ENCODE measurements at regions not wholly inside any gene's neighbourhood (a gene's known extent, or its start where the extent isn't known, plus 50 kb on each side); places are given as distances from the start of the nearest gene placed in this dataset.

DNA sequence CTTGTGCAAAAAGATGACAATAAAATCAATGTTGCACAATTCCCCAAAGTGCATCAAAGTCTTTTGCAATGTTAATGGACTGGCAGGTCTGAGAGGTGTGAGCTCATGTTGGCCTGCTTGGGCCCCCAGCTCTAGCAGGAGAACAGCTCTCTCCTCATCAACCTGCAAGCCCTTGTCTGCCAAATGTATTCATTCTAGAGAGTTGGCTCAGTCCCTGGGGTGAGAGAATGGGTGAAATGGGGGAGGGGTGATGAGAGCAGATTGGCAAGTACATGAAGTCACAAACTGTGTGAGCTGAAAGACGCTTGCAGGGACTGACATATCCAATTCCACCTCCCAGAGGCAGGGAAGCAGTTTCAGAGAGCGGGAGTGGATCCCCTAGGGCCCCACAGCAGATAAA, 465.1 kb upstream of the ZNF507 start:
- Histone ChIP-seq H2AFZ (no peak overlapping the region), H3K4me3 (no peak overlapping the region), H3K4me2 (no peak overlapping the region), H4K20me1 (ENCODE audit: insufficient read depth, poor library complexity, severe bottlenecking) (no peaks in the 10 kb centered on the region), H3K9me3 (ENCODE audit: low read depth) (no peaks in the 10 kb centered on the region), H3K27ac (no peak overlapping the region), H3K27me3 (no peaks in the 10 kb centered on the region), H3K9me2 (replicated peaks; ENCODE audit: insufficient read depth) (no peaks in the 10 kb centered on the region), H3K79me2 (no peaks in the 10 kb centered on the region), H3K36me3 (replicated peaks; ENCODE audit: insufficient read depth, low read depth) (no peaks in the 10 kb centered on the region), H3K4me1 (ENCODE audit: insufficient read depth) (no peaks in the 10 kb centered on the region)
- TF ChIP-seq EZH2 (IDR thresholded peaks at IDR 0.05; ENCODE audit: borderline replicate concordance) = no peak
- TF ChIP-seq EZH2phosphoT487 (IDR thresholded peaks at IDR 0.05; ENCODE audit: low read depth, severe bottlenecking, unreplicated experiment) = no peak
- TF ChIP-seq, protein P1, sequence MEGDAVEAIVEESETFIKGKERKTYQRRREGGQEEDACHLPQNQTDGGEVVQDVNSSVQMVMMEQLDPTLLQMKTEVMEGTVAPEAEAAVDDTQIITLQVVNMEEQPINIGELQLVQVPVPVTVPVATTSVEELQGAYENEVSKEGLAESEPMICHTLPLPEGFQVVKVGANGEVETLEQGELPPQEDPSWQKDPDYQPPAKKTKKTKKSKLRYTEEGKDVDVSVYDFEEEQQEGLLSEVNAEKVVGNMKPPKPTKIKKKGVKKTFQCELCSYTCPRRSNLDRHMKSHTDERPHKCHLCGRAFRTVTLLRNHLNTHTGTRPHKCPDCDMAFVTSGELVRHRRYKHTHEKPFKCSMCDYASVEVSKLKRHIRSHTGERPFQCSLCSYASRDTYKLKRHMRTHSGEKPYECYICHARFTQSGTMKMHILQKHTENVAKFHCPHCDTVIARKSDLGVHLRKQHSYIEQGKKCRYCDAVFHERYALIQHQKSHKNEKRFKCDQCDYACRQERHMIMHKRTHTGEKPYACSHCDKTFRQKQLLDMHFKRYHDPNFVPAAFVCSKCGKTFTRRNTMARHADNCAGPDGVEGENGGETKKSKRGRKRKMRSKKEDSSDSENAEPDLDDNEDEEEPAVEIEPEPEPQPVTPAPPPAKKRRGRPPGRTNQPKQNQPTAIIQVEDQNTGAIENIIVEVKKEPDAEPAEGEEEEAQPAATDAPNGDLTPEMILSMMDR (IDR thresholded peaks at IDR 0.05; ENCODE audit: poor library complexity) = no peak
- WGBS (ENCODE audit: low lambda C conversion rate, missing lambda C conversion rate) = 62% methylated on average over 2 of the region's 2 CpGs
- DNase-seq (ENCODE audit: low spot score) = no peak

- no peak overlapping the region for H3K4me3 ChIP-seq
- H3K4me1 ChIP-seq (ENCODE audit: insufficient read depth) = no peaks in the 10 kb centered on the region
- H2AFZ ChIP-seq = no peak overlapping the region
- H3K27me3 ChIP-seq = no peaks in the 10 kb centered on the region
- no peak overlapping the region for H3K4me2 ChIP-seq
- no peak for DNase-seq (ENCODE audit: low spot score)
- H3K36me3 ChIP-seq (replicated peaks; ENCODE audit: insufficient read depth, low read depth) = no peaks in the 10 kb centered on the region
- H4K20me1 ChIP-seq (ENCODE audit: insufficient read depth, poor library complexity, severe bottlenecking) = no peaks in the 10 kb centered on the region
- TF ChIP-seq, protein P1 (IDR thresholded peaks at IDR 0.05; ENCODE audit: poor library complexity) = no peak
- TF ChIP-seq EZH2 (IDR thresholded peaks at IDR 0.05; ENCODE audit: borderline replicate concordance) = no peak
- TF ChIP-seq EZH2phosphoT487 (IDR thresholded peaks at IDR 0.05; ENCODE audit: low read depth, severe bottlenecking, unreplicated experiment) = no peak
- no peaks in the 10 kb centered on the region for H3K9me2 ChIP-seq (replicated peaks; ENCODE audit: insufficient read depth)
- H3K79me2 ChIP-seq = no peaks in the 10 kb centered on the region
- no peak overlapping the region for H3K27ac ChIP-seq
- H3K9me3 ChIP-seq (ENCODE audit: low read depth) = no peaks in the 10 kb centered on the region
- WGBS (ENCODE audit: low lambda C conversion rate, missing lambda C conversion rate) = 93% methylated on average over 7 of the region's 7 CpGs
Measured at GRCh38 chr19:31881988-31882387, 463.4 kb upstream of the ZNF507 start.

DNA sequence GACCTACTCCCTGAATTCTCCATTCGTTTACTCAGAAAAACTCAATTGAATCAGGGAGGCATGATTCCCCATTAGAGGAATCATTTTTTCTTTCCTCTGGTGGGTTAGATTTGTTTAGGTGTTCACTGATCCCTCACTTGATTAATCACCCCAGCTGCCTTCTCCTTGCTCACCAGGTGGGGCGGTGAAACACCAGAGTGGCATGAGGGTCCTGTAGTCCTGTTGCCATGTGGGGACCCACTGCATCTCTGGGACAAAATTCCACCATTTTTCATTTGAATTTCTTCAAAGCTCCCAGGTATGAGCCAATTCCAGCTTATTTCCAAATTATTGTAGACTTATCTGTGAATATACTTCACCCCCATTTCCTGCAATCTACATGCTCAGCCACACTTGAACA, 462.7 kb upstream of the ZNF507 start:
- no peak overlapping the region for H2AFZ ChIP-seq
- H4K20me1 ChIP-seq (ENCODE audit: insufficient read depth, poor library complexity, severe bottlenecking) = no peaks in the 10 kb centered on the region
- no peak for DNase-seq (ENCODE audit: low spot score)
- no peaks in the 10 kb centered on the region for H3K27me3 ChIP-seq
- H3K9me3 ChIP-seq (ENCODE audit: low read depth) = no peaks in the 10 kb centered on the region
- 98% methylated on average over 2 of the region's 2 CpGs for WGBS (ENCODE audit: low lambda C conversion rate, missing lambda C conversion rate)
- no peaks in the 10 kb centered on the region for H3K79me2 ChIP-seq
- H3K4me1 ChIP-seq (ENCODE audit: insufficient read depth) = no peaks in the 10 kb centered on the region
- no peak for TF ChIP-seq EZH2phosphoT487 (IDR thresholded peaks at IDR 0.05; ENCODE audit: low read depth, severe bottlenecking, unreplicated experiment)
- no peak overlapping the region for H3K4me2 ChIP-seq
- H3K36me3 ChIP-seq (replicated peaks; ENCODE audit: insufficient read depth, low read depth) = no peaks in the 10 kb centered on the region
- H3K27ac ChIP-seq = no peak overlapping the region
- H3K4me3 ChIP-seq = no peak overlapping the region
- H3K9me2 ChIP-seq (replicated peaks; ENCODE audit: insufficient read depth) = no peaks in the 10 kb centered on the region

DNA sequence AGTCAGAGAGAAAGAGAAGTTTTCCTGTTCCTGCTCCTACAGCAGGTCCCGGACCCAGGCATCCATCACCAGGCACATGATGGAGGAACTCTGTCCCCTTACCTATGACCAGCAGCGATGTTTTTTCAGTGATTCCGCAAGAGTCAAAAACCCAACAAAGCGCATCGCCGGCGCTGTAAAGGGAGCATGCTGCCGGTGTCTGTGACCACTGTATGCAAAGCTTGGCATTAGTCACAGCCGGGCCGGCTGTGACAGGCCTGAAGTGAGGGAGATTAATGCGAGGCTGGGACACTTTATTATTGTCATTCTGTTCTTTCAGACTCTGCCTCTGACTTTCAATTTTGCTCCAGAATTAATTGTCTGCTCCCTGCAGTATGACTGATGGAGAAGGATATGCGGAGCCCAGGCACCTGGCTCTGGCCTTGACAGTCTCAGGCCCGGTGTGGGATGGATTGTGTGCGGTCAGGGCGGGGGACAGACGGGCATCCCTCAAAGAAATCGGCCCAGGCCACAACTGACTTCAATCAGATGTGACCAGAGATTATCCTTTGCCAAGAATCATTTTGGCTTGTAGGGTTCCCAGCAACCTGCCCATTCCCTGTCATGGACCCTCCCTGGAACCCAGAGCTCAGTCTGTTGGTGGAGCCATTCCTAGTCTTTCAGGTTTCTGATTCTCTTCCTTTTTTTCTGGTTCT, 462.0 kb upstream of the ZNF507 start:
- Histone ChIP-seq H3K4me3 (no peak overlapping the region), H2AFZ (no peak overlapping the region), H3K9me2 (replicated peaks; ENCODE audit: insufficient read depth) (no peaks in the 10 kb centered on the region), H3K27ac (no peak overlapping the region), H3K9me3 (ENCODE audit: low read depth) (no peaks in the 10 kb centered on the region), H3K4me1 (ENCODE audit: insufficient read depth) (no peaks in the 10 kb centered on the region), H3K27me3 (no peaks in the 10 kb centered on the region), H4K20me1 (ENCODE audit: insufficient read depth, poor library complexity, severe bottlenecking) (no peaks in the 10 kb centered on the region), H3K4me2 (no peak overlapping the region), H3K36me3 (replicated peaks; ENCODE audit: insufficient read depth, low read depth) (no peaks in the 10 kb centered on the region), H3K79me2 (no peaks in the 10 kb centered on the region)
- 94% methylated on average over 17 of the region's 17 CpGs for WGBS (ENCODE audit: low lambda C conversion rate, missing lambda C conversion rate)
- DNase-seq (ENCODE audit: low spot score) = no peak
- no peak for TF ChIP-seq EZH2phosphoT487 (IDR thresholded peaks at IDR 0.05; ENCODE audit: low read depth, severe bottlenecking, unreplicated experiment)
- TF ChIP-seq, protein P1 (IDR thresholded peaks at IDR 0.05; ENCODE audit: poor library complexity) = no peak
